Stimulated activated CD4-positive, alpha-beta T cell treated with anti-CD3 and anti-CD28 coated beads, Interleukin-1b, Interleukin-23, amount 100 ng/mL, for 24 hours (primary cell): ENCODE measurements at regions not wholly inside any gene's neighbourhood (a gene's known extent, or its start where the extent isn't known, plus 50 kb on each side); places are given as distances from the start of the nearest gene placed in this dataset.

Experiments
- DNase-seq, 4 experiments: peaks; one replicate each; pipeline ENCODE4 v3.0.0-alpha.2; 2020; ENCODE audit warnings: low read depth in 4 of 4, low spot score in 1 of 4

DNA sequence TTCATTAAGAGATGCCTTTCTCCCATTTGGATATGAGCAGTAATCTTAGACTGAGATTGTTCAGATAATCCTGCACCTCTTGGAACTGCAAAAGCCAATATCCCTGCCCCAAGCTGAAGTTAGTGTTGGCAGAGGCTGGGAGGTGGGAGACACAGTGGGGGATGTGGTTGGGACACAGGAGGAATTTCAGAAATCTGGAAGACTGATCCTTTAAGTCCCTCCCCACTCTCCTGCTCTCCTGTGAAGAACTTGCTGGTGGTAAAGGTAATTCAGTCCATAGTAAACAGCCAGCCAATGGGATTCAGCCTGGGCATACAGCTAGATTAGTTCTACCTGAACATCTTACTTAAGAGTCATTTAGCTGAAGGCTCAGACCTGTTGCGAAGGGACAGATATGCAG lies 50.0 kb upstream of the TMEM178A start:
- no peak for DNase-seq
